ENCODE measurements at regions not wholly inside any gene's neighbourhood (a gene's known extent, or its start where the extent isn't known, plus 50 kb on each side); places are given as distances from the start of the nearest gene placed in this dataset.
"Not testable (repeated sequence)": the region's sequence is repeated elsewhere in the genome, so short reads cannot be mapped to it uniquely, and the experiment has no call there.

DNA sequence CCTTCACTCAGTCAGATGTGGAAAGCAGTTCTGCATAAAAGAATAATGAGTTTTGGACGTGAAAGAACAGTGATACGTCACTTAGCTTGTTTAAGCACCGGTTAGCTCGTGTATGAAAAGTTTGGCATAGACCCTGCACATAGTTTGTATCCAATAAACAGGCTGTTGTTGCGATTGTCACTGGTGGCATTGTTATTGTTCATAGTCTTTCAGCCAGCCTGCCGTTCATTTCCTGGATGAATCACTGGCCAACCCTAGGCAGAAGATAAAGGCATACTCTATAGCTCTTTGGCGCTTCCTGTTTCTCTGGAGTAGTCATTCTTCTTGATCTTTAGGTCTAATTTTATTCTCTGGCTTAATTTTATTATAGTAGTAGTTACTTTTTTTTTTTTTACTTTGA, 57.8 kb upstream of the ANKRD30A start:
- DNase-seq, result no peak

DNA sequence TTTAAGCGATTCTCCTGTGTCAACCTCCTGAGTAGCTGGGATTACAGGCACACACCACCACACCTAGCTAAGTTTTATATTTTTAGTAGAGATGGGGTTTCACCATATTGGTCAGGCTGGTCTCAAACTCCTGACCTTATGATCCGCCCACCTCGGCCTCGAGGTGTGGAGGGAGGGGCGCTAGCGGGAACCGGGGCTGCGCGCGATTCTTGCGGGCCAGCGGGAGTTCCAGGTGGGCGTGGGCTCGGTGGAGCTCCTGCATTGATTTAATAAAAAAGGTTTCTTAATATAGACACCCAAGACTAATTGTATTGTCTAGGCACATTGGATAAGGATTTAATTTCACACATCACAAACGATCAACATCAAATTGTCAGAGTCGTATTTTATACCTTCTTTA, 63.1 kb upstream of the ANKRD30A start:
- DNase-seq, result not testable (repeated sequence)

DNA sequence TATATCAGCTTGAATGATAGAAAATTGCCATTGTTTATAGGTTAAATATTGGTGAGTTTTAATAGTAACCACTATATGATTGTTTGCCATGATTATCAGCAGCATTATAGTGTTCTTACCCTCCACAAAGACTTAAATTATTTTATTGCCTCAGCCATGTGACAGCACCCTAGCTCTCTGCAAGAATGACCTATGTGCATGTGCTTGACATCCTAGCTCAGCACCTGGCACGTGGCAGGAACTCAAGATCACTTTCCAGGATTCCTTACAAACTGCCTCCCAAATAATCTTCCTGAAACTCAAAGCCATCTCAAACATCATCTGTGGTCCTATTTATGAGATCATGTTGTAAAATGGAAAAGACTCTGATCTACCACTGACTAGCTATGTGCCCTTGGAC, 68.1 kb upstream of the ANKRD30A start:
- no peak for DNase-seq

DNA sequence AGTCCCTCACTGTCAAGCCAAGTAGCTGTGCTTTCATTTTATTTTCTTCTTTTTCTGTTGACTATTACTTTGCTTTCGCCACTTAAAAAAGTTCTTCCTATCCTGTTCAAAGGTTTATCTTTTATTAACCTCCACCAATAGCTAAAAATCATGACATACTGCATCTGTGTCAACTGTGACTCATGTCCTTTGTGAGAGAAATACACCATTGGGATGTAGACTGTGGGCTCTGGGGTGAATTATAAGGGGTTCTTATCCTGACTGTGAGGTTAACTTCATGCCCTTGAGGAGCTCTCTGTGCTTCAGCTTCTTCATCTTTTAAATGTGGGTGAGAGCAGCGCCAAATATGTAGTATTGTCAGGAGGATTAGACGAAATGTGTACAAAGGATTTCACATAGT, 71.9 kb upstream of the ANKRD30A start:
- no peak for DNase-seq

DNA sequence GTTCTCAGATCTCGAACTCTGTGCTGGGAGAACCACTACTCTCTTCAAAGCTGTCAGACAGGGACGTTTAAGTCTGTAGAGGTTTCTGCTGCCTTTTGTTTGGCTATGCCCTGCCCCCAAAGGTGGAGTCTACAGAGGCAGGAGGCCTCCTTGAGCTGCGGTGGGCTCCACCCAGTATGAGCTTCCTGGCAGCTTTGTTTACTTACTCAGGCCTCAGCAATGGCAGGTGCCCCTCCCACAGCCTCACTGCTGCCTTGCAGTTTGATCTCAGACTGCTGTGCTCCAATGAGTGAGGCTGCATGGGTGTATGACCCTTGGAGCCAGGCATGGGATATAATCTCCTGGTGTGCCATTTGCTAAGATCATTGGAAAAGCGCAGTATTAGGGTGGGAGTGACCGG, 75.4 kb upstream of the ANKRD30A start:
- not testable (repeated sequence) for DNase-seq

DNA sequence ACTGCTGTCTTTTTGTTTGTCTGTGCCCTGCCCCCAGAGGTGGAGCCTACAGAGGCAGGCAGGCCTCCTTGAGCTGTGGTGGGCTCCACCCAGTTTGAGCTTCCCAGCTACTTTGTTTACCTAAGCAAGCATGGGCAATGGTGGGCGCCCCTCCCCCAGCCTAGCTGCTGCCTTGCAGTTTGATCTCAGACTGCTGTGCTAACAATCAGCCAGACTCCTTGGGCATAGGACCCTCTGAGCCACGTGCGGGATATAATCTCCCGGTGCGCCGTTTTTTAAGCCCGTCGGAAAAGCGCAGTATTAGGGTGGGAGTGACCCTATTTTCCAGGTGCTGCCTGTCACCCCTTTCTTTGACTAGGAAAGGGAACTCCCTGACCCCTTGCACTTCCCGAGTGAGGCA, 81.1 kb upstream of the ANKRD30A start:
- DNase-seq, result not testable (repeated sequence)

DNA sequence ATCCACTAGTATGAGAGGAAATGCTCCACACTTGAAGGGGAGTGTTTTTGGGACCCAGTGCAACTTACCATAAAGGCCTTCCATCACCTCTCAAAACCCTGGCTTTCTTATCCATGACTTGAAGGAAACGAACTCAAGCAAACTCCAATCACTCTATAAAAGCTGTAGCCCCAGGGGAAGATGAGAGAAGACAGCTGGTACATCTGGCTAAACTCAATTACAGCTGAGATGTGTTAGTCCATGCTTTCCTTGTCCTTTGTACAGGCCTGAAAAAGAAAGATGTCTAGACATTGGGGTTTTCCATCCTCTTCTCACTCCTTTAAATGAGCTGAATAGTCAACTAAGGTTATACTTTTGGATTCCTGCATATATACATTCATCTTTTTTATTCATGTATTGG, 89.5 kb upstream of the ANKRD30A start:
- no peak for DNase-seq

DNA sequence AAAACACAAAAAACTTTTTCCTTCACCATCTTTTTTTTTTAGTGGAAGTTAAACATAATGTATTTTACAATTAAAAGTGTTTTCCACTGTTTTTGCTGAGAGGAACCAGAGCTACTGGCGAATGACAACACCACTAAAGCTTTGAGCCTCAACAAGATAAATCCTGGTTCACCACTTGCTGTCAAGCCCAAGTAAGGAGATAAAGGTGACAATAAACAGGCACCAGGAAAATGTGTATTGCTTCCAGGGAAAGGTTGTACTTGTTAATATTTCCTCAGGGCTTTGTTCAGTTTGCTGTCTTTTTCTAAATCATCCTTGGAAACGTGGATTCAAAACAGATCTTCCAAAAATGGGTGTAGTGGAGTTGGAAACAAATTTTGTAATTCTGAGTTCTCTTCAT, 109.9 kb upstream of the ANKRD30A start:
- no peak for DNase-seq

DNA sequence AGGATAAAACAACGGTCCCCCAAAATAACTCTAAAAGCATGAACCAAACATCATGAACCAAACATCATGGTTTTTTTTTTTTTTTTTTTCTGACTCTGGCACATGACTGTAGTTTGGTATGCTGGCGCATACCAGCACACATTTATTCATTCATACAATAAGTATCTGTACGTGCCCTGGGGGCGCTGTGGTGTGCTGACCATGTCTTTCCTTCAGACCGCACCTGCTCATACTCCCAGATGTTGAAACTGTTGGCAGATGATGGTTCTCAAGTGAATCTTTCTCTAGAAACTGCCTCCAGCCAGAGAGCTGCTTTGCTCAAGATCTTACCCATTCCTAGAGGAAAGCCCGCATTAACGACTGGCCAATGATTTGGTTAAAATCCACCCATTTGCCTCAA, 114.7 kb upstream of the ANKRD30A start:
- no peak for DNase-seq

DNA sequence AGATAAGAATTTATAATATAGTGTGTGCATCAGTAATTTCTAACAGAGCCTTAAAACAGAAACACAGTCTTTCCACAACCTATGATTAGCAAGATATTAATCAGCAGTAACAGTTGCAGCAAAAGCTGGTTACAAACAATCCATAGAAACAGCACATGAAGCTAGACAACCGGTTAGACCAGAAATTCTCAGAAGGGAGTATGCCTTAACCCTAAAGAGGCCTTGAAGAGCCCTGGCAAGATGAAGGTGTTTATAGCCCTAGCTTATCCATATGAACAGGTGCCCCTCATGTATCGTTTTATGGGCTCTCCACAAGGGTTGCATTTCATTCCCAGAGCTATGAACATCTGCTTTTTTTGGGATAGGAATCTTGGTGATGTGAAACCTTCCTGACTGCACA, 117.1 kb upstream of the ANKRD30A start:
- DNase-seq, result not testable (repeated sequence)

DNA sequence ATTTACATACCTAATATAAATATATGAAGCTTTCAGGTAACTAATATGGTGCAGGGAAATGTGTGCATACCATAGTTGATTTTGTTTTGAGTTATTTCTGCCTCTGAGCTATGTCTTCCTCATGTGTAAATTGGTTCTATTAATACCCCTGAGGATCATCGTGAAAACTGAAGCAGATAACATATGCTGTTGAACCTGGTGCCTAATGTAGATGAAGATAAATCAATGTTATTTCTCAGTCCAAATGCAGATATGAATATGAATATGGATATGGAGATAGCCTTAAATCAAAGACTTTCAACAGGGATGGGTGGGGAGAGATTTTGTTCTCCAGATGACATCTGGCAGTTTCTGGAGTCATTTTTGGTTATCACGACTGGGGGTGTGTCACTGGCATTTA, 122.3 kb upstream of the ANKRD30A start:
- no peak for DNase-seq

DNA sequence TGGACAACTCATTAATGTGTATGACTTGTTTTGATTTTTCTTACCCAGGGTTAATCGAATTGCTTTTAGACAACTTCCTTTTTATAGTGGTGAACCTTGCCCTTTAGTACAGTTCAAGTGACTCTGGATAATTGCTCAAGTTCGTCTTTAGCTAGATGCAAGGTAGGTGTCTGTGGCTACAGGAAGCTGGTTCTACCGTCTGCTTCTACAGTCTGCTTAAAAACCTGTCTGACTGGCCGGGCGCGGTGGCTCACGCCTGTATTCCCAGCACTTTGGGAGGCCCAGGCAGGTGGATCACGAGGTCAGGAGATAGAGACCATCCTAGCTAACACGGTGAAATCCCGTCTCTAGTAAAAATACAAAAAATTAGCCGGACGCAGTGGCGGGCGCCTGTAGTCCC, 129.6 kb upstream of the ANKRD30A start:
- DNase-seq, result not testable (repeated sequence)

DNA sequence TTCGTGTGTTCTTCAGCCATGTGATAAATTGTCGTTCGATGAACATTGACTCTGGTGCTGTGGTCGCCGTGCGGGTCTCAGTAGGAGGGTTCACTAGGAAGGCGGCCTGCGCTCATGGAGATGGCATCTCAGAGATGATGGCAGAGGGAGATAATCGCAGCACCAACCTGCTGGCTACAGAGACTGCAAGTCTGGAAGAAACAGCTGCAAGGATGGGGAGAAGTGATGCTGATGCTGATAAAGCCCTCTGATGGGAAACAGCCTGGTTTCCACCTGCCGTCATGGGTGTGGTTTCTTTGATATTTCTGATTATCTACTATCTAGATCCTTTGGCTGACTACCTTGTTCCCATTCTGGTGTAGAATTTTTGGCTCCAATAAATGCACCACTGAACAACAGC, 130.5 kb upstream of the ANKRD30A start:
- DNase-seq, result no peak

DNA sequence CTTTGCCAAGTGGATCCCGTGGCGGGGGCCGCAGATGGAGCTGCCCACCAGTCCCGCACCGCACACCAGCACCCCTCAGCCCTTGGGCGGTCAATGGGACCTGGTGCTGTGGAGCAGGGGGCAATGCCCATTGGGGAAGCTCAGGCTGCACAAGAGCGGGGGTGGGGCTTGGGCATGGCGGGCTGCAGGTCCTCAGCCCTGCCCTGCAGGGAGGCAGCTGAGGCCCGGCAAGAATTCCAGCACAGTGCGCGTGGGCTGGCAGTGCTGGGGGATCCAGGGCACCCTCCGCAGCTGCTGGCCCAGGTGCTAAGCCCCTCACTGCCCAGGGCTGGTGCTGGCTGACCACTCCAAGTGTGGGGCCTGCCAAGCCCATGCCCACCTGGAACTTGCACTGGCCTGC, 136.2 kb upstream of the ANKRD30A start:
- DNase-seq, result no peak

DNA sequence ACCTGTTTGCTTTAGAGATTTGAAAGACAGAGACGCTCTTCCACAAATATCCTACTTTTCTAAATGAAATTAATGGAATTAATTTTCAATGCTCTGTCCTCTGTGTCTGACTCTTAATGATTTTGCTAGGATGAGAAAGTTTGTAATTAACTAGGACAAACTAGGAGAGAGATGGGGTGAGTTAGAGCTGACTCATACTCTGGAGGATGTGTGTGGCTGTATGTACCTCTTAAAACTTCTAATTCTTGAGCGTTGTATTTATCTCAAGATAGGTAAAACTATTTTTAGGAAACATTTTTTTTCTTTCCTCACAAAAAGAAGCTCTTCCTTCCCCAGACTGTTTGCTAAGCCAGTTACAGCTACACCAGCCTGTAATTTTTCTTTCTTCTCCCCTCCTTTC, 178.8 kb upstream of the ANKRD30A start:
- DNase-seq, result no peak

DNA sequence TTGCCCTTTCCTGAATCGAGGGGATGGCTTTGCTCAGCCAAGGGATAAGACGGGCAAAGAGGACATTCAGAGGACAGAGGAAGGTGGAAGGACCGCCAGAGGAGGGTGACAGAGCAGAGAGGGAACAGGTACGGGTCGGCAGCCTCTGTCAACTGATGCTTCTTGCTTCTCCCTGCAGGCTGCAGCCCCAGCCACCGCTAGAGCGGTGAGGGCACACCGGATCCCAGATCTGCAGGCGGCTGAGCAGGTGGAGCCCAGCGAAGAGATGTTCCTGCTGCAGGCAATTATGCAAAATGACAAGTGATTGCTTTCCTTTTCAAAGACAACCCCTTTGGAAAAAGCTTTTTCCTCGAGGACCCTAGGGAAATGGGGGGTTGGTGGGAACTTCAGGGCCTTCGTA, 181.9 kb upstream of the ANKRD30A start:
- DNase-seq, result no peak

DNA sequence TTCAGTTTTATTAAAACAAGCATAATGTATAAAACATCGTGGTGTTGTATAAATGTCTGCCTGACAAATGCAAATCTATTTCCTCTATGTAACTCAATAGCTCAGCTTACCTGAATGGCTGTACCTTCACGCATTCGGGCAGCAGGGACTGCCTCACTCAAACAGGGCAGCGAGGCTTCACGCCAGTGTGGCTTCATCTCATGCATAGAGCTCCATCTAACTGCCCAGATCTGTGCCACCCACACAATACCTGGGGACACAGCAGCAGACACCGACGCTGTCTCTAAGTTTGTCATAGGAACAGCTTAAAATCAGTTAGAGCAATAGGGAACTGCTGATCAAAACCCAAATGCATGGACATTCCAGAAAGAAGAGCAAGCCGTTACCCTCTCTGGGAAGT, 182.8 kb upstream of the ANKRD30A start:
- DNase-seq, result no peak

DNA sequence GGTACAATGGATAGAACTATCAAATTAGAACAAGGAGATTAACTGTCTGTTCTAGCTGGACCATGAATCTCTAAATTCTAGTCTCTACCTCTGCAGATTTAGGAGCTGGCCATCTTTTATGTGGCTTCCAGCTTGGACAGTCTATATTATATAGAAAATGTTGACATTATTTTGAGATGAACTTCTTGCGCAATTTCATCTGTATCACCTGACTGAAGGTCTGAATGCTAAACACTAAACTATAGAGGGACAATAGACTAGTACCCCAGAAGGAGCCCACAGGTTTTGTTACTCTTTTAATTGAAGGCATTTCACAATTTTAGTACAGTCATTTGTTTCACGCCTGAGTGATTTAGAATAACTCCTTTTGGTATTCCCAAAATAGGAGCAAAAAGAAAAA, 222.4 kb upstream of the ANKRD30A start:
- no peak for DNase-seq

DNA sequence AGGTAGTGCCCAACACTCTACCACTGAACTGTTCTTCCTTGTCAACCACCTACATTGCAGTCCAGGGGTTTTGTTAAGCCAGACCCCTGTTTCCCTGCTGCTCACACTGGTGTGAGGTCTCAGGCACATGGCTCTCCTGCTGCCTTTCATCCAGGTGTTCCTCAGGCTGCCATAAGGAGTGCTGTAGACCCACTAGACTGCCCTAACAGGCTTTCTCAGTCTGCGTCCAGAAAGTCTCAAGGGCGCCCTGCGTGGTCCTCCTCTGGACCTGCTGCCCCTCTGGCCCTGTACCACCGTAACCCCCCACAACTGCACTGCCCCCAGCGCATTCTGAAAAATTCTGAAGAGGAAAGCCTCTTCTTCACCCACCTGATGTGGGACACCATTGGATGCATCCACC, 225.7 kb upstream of the ANKRD30A start:
- DNase-seq, result no peak

DNA sequence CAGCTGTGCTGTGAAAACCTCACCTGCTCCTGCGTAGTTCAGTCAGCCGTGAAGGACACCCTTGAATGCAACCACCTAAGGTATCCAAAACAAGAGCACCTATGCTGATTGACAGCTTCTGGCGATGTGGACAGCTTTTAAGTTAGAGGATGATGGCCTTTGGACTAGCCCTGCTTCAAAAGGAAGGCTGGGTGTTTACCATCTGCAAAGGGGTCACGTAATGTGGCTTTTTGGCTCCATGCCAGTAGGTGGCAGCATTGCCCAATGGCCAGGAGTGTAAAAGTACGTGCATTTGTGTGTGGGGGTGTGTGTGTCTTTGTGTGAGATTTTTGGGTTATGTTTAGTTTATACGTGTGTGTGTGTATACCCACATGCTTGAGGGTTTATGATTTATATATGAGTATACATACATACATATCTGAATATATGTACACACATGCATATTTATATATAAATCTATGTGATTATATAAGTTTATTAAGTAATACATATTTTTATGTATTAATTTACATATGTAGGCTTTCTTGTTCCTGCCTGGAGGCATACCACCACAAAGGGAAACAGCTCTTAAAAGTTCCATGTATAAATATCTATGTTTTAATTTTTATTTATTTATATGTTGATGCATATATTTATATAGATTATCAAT, 236.3 kb upstream of the ANKRD30A start:
- DNase-seq, result peak; percentile 55

DNA sequence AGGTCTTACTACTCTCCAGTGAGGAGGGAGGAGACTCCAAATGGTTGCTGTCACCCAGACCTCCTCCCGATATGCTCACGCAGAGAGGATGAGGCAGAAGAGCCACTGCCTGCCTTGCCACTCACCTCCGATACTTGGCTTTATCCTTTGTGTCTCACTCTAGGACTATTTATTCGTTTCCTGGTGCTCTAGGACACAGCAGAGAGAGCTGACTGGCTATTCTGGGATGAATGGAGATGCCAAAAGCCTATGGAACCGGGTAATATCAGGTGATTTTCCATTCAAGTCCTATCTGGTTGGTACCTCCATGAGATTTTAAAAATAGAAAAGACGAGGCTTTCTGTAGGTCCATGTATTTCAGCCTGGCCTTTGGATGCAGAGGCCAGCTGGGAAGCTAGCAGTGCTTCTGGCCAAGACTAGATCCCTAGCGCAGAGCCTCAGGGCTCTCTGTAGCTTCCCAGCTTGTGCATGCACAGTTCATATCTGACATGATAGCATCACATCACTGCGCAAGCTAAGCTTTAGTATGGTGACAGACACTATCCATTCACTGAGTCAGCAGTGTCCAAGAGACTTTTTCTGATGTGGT, 239.0 kb upstream of the ANKRD30A start:
- DNase-seq, result no peak

DNA sequence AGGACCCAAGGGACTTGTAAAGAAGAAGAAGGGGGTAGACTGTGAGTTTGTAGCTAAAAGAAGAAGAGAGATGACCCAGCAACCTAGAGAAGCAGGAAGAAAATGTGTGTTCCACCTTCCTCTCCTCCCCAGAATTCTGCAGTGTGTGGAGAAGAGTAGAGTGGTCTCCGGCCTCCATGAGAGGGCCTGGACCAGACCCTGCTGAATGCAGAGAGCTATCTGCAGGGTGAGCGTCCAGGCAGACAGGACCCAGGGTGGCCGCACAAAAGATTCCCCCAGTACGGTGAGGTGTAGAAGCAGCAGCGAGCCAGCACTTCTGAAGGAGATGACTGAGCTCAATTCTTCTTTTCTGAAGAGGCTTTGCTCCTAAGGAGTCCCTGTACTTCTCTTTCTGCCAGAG, 239.7 kb upstream of the ANKRD30A start:
- DNase-seq, result no peak

DNA sequence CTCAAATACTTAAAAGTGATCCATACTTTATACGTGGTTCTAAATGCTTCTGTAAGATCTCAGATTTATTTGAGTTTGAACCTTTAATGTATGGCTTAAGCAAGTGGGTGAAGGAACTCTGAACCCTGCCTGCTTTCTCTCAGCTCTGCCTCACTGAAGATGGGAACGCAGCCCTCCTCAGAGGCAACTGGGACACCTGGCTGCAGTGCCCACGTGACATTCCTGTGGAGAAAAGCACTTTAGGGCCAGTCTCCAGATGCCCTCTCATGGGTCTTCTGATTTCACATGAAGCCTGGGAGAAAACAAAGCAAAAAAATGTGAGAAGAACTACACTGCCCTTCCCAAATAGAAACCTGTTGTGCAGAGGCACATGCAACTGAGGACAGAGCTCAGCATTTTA, 242.6 kb upstream of the ANKRD30A start:
- no peak for DNase-seq

DNA sequence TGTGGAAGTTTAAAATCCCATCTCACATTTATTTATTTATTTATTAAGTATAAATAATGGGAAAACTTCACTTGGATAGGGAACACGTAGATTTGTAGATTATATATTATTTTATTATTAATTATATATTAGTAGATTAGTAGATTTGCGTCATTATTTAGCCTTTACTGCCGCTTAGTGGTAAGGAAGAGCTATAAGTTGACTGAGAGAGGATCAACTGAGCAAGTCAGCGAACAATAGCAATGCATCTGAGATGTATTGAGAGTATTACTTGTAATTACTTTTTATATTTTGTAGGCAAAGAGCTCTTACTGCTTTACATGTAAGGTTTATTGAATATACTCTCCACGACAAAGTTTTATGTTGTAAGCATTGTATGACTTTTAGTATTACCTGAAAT, 244.5 kb upstream of the ANKRD30A start:
- peak; percentile 28 for DNase-seq

DNA sequence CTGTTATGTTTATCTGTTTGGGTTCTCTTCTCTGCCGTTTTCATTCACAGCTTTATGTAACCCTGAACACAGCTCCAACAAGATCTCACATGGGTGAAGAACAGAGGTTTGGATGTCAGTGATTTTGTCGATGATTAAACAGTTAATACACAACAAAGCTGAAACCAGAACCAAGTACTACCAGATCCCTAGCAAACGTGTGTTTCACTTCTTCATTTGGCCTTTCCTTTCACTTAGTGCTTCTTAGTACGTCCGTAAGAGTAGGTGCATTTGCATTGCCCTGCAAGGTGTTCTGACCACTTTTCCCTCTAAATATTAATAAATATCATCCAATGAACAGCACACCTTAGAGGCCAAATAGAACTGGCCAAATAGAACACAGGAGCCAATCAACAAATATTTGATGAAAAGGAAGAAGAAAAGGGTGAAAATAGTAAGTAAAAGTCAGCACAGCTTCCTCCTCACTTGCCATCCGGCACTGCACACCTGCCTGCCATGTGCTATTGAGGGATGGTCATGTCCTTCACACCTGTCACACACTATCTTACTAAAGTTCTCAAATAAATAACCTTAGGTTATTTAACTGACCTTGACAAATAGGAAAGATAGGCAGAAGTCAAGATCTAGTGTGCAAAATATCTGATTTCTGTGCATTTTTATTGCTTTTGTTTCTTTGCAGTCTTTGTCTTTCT, 252.6 kb upstream of the ANKRD30A start:
- DNase-seq, result no peak
